Naive thymus-derived CD8-positive, alpha-beta T cell (primary cell): ENCODE measurements at regions not wholly inside any gene's neighbourhood (a gene's known extent, or its start where the extent isn't known, plus 50 kb on each side); places are given as distances from the start of the nearest gene placed in this dataset.
"Not testable (repeated sequence)": the region's sequence is repeated elsewhere in the genome, so short reads cannot be mapped to it uniquely, and the experiment has no call there.

Experiments used
- ATAC-seq, 2 donors: fragments of 150-1000 bp; cut with Tn5 transposase in 1 of 2; sonication (Bioruptor Pico), chemical (Tn5 transposase) in 1 of 2; 1 replicate in 1 of 2; 2 replicates in 1 of 2; pipeline ENCODE4 v1.10.0; 2021; ENCODE audit warnings: mild to moderate bottlenecking in 2 of 2, moderate library complexity in 2 of 2
- POLR2A ChIA-PET: fragments of 350-600 bp; sonication (Branson Sonifier 250); formaldehyde crosslinking; loops from one replicate; lab custom pipeline; 2021; ENCODE audit warnings: antibody characterized with exemption; lab: Charles Lee
- DNase-seq, 10 donors: peaks; one replicate each; pipeline versions ENCODE4 v3.0.0 to v3.0.0-alpha.2; 2020 to 2022
- H3K27ac Mint-ChIP-seq, 10 donors: one replicate each; pipeline ENCODE4 v1.8.0; 2020 to 2022; ENCODE audit warnings: mild to moderate bottlenecking in 10 of 10, mixed read lengths in 10 of 10, moderate library complexity in 4 of 10, inconsistent platforms in 1 of 10
- H3K27me3 Mint-ChIP-seq, 5 donors: one replicate each; pipeline ENCODE4 v1.8.0; 2021 to 2022; ENCODE audit warnings: mixed read lengths in 5 of 5
- H3K36me3 Mint-ChIP-seq, 3 donors: one replicate each; pipeline ENCODE4 v1.8.0; 2020 to 2022; ENCODE audit warnings: mixed read lengths in 3 of 3, mild to moderate bottlenecking in 2 of 3, inconsistent platforms in 1 of 3
- H3K4me1 Mint-ChIP-seq, 4 donors: one replicate each; pipeline ENCODE4 v1.8.0; 2021 to 2022; ENCODE audit warnings: mixed read lengths in 4 of 4
- H3K4me3 Mint-ChIP-seq, 10 donors: one replicate each; pipeline ENCODE4 v1.8.0; 2020 to 2022; ENCODE audit warnings: mild to moderate bottlenecking in 10 of 10, mixed read lengths in 10 of 10, moderate library complexity in 6 of 10, inconsistent platforms in 1 of 10
- H3K9me3 Mint-ChIP-seq, 9 donors: one replicate each; pipeline ENCODE4 v1.8.0; 2020 to 2022; ENCODE audit warnings: mixed read lengths in 9 of 9, mild to moderate bottlenecking in 3 of 9, inconsistent platforms in 1 of 9, moderate library complexity in 1 of 9

GRCh38 chr12:4190366-4191063 is 83.0 kb upstream of the CCND2 start:
- Mint-ChIP-seq H3K27ac (no peak overlapping the region), H3K4me1 (peaks cover 0 to 2% (median 0%) of the 10 kb centered on the region in 4 donors), H3K4me3 (no peak overlapping the region), H3K27me3 (no peaks in the 10 kb centered on the region), H3K9me3 (no peaks in the 10 kb centered on the region), H3K36me3 (peaks cover 0 to 2% (median 0%) of the 10 kb centered on the region in 3 donors)
- ATAC-seq = no peak
- DNase-seq = no peak
- POLR2A ChIA-PET = interaction anchor here (0.6 kb wide), 1 partner anchor 113 kb away, joined by 3 read pairs; no protein-coding TSS in a partner anchor

- Mint-ChIP-seq H3K4me1 (peaks cover 0 to 2% (median 0%) of the 10 kb centered on the region in 4 donors), H3K4me3 (no peak overlapping the region), H3K36me3 (peaks cover 0 to 2% (median 0%) of the 10 kb centered on the region in 3 donors), H3K9me3 (no peaks in the 10 kb centered on the region), H3K27me3 (no peaks in the 10 kb centered on the region), H3K27ac (no peak overlapping the region)
- DNase-seq (no peak), ATAC-seq (no peak)
- POLR2A ChIA-PET = no interaction called here
These were observed 83.8 kb upstream of the CCND2 start for GRCh38 chr12:4189721-4190120.

GRCh38 chr12:4187916-4188315 is 85.6 kb upstream of the CCND2 start:
- DNase-seq = no peak
- POLR2A ChIA-PET = interaction anchor here (0.6 to 1.3 kb wide), 2 partner anchors 23 to 82 kb away, joined by 3 to 4 read pairs; no protein-coding TSS in a partner anchor
- H3K27ac Mint-ChIP-seq = no peak overlapping the region
- peaks cover 0 to 2% (median 0%) of the 10 kb centered on the region in 4 donors for H3K4me1 Mint-ChIP-seq
- H3K27me3 Mint-ChIP-seq = no peaks in the 10 kb centered on the region
- no peak for ATAC-seq
- no peak overlapping the region for H3K4me3 Mint-ChIP-seq
- H3K9me3 Mint-ChIP-seq = peaks cover 0 to 13% (median 3%) of the 10 kb centered on the region in 9 donors
- H3K36me3 Mint-ChIP-seq = peaks cover 0 to 9% (median 3%) of the 10 kb centered on the region in 3 donors

- ATAC-seq, H3K4me3 Mint-ChIP-seq, DNase-seq, H3K27me3 Mint-ChIP-seq, H3K4me1 Mint-ChIP-seq, H3K27ac Mint-ChIP-seq: not testable (repeated sequence)
- H3K36me3 Mint-ChIP-seq = peaks cover 0 to 15% (median 6%) of the 10 kb centered on the region in 3 donors
- H3K9me3 Mint-ChIP-seq = peaks cover 0 to 18% (median 7%) of the 10 kb centered on the region in 9 donors
- POLR2A ChIA-PET = interaction anchor here (1.3 kb wide), 1 partner anchor 22 kb away, joined by 3 read pairs; no protein-coding TSS in a partner anchor
These were observed 86.2 kb upstream of the CCND2 start for GRCh38 chr12:4187315-4187714.

GRCh38 chr12:4178424-4179170 is 95.0 kb upstream of the CCND2 start:
- H3K4me3 Mint-ChIP-seq = no peak overlapping the region
- H3K36me3 Mint-ChIP-seq = peaks cover 0 to 11% (median 11%) of the 10 kb centered on the region in 3 donors
- no peak for ATAC-seq
- peaks cover 0 to 22% (median 8%) of the 10 kb centered on the region in 9 donors for H3K9me3 Mint-ChIP-seq
- no peak overlapping the region for H3K27ac Mint-ChIP-seq
- H3K27me3 Mint-ChIP-seq = peaks cover 0 to 3% (median 0%) of the 10 kb centered on the region in 5 donors
- no peak for DNase-seq
- POLR2A ChIA-PET = no interaction called here
- H3K4me1 Mint-ChIP-seq = peaks cover 0 to 1% (median 0%) of the 10 kb centered on the region in 4 donors

GRCh38 chr12:4177262-4177661 is 96.3 kb upstream of the CCND2 start:
- no peak for DNase-seq
- POLR2A ChIA-PET = no interaction called here
- H3K27ac Mint-ChIP-seq = no peak overlapping the region
- H3K36me3 Mint-ChIP-seq = peaks cover 0 to 5% (median 2%) of the 10 kb centered on the region in 3 donors
- H3K27me3 Mint-ChIP-seq = peaks cover 0 to 3% (median 0%) of the 10 kb centered on the region in 5 donors
- peaks cover 0 to 1% (median 0%) of the 10 kb centered on the region in 4 donors for H3K4me1 Mint-ChIP-seq
- peaks cover 0 to 11% (median under 1%) of the 10 kb centered on the region in 9 donors for H3K9me3 Mint-ChIP-seq
- H3K4me3 Mint-ChIP-seq = no peak overlapping the region
- no peak for ATAC-seq

- Mint-ChIP-seq H3K27me3 (peaks cover 0 to 6% (median 0%) of the 10 kb centered on the region in 5 donors), H3K36me3 (no peaks in the 10 kb centered on the region), H3K27ac (no peak overlapping the region), H3K4me3 (no peak overlapping the region), H3K4me1 (peaks cover 0 to 1% (median 0%) of the 10 kb centered on the region in 4 donors), H3K9me3 (peaks cover 0 to 7% (median 0%) of the 10 kb centered on the region in 9 donors)
- DNase-seq (no peak), ATAC-seq (no peak)
- POLR2A ChIA-PET = interaction anchor here (0.5 kb wide), 1 partner anchor 166 kb away, joined by 3 read pairs; no protein-coding TSS in a partner anchor
These were observed 97.4 kb upstream of the CCND2 start for GRCh38 chr12:4176168-4176567.

GRCh38 chr12:4174417-4174816 is 99.1 kb upstream of the CCND2 start:
- no peak for DNase-seq
- no peak for ATAC-seq
- peaks cover 0 to 6% (median 0%) of the 10 kb centered on the region in 5 donors for H3K27me3 Mint-ChIP-seq
- no peak overlapping the region for H3K27ac Mint-ChIP-seq
- no peaks in the 10 kb centered on the region for H3K36me3 Mint-ChIP-seq
- H3K4me3 Mint-ChIP-seq = no peak overlapping the region
- H3K4me1 Mint-ChIP-seq = peaks cover 0 to 8% (median 4%) of the 10 kb centered on the region in 4 donors
- H3K9me3 Mint-ChIP-seq = peaks cover 0 to 6% (median 0%) of the 10 kb centered on the region in 9 donors
- POLR2A ChIA-PET = no interaction called here

- Mint-ChIP-seq H3K4me3 (no peak overlapping the region), H3K9me3 (no peaks in the 10 kb centered on the region), H3K4me1 (peaks cover 0 to 14% (median 4%) of the 10 kb centered on the region in 4 donors), H3K36me3 (no peaks in the 10 kb centered on the region), H3K27me3 (peaks cover 0 to 6% (median 0%) of the 10 kb centered on the region in 5 donors), H3K27ac (no peak overlapping the region)
- DNase-seq (no peak), ATAC-seq (no peak)
- POLR2A ChIA-PET = no interaction called here
These were observed 100.6 kb upstream of the CCND2 start for GRCh38 chr12:4172999-4173398.

- Mint-ChIP-seq H3K4me3 (no peak overlapping the region), H3K36me3 (no peaks in the 10 kb centered on the region), H3K4me1 (peaks cover 0 to 16% (median 4%) of the 10 kb centered on the region in 4 donors), H3K27me3 (peaks cover 0 to 6% (median 0%) of the 10 kb centered on the region in 5 donors), H3K27ac (no peak overlapping the region), H3K9me3 (no peaks in the 10 kb centered on the region)
- POLR2A ChIA-PET = no interaction called here
- ATAC-seq (no peak), DNase-seq (no peak)
These were observed 101.8 kb upstream of the CCND2 start for GRCh38 chr12:4171742-4172141.

GRCh38 chr12:4169959-4170358 is 103.6 kb upstream of the CCND2 start:
- Mint-ChIP-seq H3K36me3 (no peaks in the 10 kb centered on the region), H3K27ac (peak overlapping the region in 1 of 10 donors; percentile 72), H3K9me3 (no peaks in the 10 kb centered on the region), H3K27me3 (peaks cover 0 to 6% (median 0%) of the 10 kb centered on the region in 5 donors), H3K4me3 (no peak overlapping the region), H3K4me1 (peaks cover 7 to 27% (median 8%) of the 10 kb centered on the region in 4 donors)
- DNase-seq = no peak
- ATAC-seq = no peak
- POLR2A ChIA-PET = no interaction called here

GRCh38 chr12:4169531-4169930 is 104.0 kb upstream of the CCND2 start:
- no peaks in the 10 kb centered on the region for H3K36me3 Mint-ChIP-seq
- no peak for DNase-seq
- H3K9me3 Mint-ChIP-seq = no peaks in the 10 kb centered on the region
- H3K4me3 Mint-ChIP-seq = peak overlapping the region in 3 of 10 donors; percentile 6 to 21 (median 17)
- peaks cover 0 to 5% (median 0%) of the 10 kb centered on the region in 5 donors for H3K27me3 Mint-ChIP-seq
- peaks cover 10 to 30% (median 12%) of the 10 kb centered on the region in 4 donors for H3K4me1 Mint-ChIP-seq
- ATAC-seq = no peak
- H3K27ac Mint-ChIP-seq = peak overlapping the region in 3 of 10 donors; percentile 37 to 72 (median 38)
- POLR2A ChIA-PET = no interaction called here
